Spleen (tissue), 7 donors: ENCODE measurements at regions not wholly inside any gene's neighbourhood (a gene's known extent, or its start where the extent isn't known, plus 50 kb on each side); places are given as distances from the start of the nearest gene placed in this dataset.

Experiments used
- POLR2A ChIP-seq, 3 donors: fragments of 450-650 bp; IDR thresholded peaks; one replicate each; pipeline ENCODE4 v1.5.1; 2017; ENCODE audit warnings: antibody characterized with exemption in 3 of 3, mild to moderate bottlenecking in 1 of 3
- POLR2AphosphoS5 ChIP-seq, 3 donors: sonication (generic); formaldehyde crosslinking; IDR thresholded peaks; one replicate each; pipeline ENCODE4 v1.5.1; 2017; ENCODE audit warnings: antibody characterized with exemption in 3 of 3
- TF ChIP-seq, protein P1 (sequence below), 11 experiments: fragments of 200-600 bp in 7 of 11; fragments of 450-650 bp in 4 of 11; sonication (generic) in 4 of 11; IDR thresholded peaks in 8 of 11; conservative IDR thresholded peaks in 3 of 11; 1 replicate in 7 of 11; 2 replicates in 4 of 11; pipeline versions ENCODE4 v1.4.0 to v1.8.0; 2016 to 2021; ENCODE audit warnings: antibody characterized with exemption in 11 of 11, inconsistent platforms in 4 of 11, mild to moderate bottlenecking in 1 of 11
- donor health status: DM: no; HTN: no; CAD: no; lungs with moderate emphysema.
- donor health status: DM: no; HTN: no; CAD: no.
- donor health status: DM: no; HTN: no; CAD: no.

DNA sequence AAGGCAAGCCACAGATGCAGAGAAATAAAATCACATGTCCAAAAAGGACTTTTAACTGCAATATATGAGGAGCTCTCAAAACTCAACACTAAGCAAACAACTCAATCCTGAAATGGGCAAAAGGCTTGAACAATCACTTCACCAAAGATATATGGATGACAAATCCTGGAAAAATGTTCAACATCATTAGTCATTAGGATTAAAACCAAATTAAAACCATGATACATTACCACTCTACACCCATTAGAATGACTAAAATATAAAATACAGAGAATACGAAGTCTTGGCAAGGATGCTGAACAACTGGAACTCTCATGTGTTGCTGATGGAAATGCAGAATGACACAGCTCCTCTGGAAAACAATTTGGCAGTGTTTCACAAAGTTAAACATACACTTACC lies 277.4 kb downstream of the TLE1 start:
- TF ChIP-seq POLR2AphosphoS5 (IDR thresholded peaks at IDR 0.05) (no peak), POLR2A (IDR thresholded peaks at IDR 0.05) (no peak)
- TF ChIP-seq, protein P1, sequence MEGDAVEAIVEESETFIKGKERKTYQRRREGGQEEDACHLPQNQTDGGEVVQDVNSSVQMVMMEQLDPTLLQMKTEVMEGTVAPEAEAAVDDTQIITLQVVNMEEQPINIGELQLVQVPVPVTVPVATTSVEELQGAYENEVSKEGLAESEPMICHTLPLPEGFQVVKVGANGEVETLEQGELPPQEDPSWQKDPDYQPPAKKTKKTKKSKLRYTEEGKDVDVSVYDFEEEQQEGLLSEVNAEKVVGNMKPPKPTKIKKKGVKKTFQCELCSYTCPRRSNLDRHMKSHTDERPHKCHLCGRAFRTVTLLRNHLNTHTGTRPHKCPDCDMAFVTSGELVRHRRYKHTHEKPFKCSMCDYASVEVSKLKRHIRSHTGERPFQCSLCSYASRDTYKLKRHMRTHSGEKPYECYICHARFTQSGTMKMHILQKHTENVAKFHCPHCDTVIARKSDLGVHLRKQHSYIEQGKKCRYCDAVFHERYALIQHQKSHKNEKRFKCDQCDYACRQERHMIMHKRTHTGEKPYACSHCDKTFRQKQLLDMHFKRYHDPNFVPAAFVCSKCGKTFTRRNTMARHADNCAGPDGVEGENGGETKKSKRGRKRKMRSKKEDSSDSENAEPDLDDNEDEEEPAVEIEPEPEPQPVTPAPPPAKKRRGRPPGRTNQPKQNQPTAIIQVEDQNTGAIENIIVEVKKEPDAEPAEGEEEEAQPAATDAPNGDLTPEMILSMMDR (IDR thresholded peaks at IDR 0.05 in 8 of 11, conservative IDR thresholded peaks at IDR 0.05 in 3 of 11) = no peak
